ENCODE measurements at regions not wholly inside any gene's neighbourhood (a gene's known extent, or its start where the extent isn't known, plus 50 kb on each side); places are given as distances from the start of the nearest gene placed in this dataset.

GRCh38 chr15:62979252-62979651, 63.3 kb upstream of the TPM1 start:
- Mint-ChIP-seq H3K27ac (no peak overlapping the region), H3K9me3 (no peaks in the 10 kb centered on the region), H3K36me3 (ENCODE audit: low read depth) (no peaks in the 10 kb centered on the region), H3K27me3 (ENCODE audit: low read depth, poor library complexity) (no peaks in the 10 kb centered on the region), H3K4me1 (peaks cover 20% of the 10 kb centered on the region), H3K4me3 (no peak overlapping the region)
- DNase-seq, result no peak
- no peak for TF ChIP-seq CTCF (IDR thresholded peaks at IDR 0.05)

GRCh38 chr15:62981071-62981470, 61.5 kb upstream of the TPM1 start:
- TF ChIP-seq CTCF (IDR thresholded peaks at IDR 0.05), result no peak
- DNase-seq, result no peak
- Mint-ChIP-seq H3K4me1 (peaks cover 27% of the 10 kb centered on the region), H3K27me3 (ENCODE audit: low read depth, poor library complexity) (no peaks in the 10 kb centered on the region), H3K9me3 (no peaks in the 10 kb centered on the region), H3K4me3 (no peak overlapping the region), H3K27ac (no peak overlapping the region), H3K36me3 (ENCODE audit: low read depth) (no peaks in the 10 kb centered on the region)

GRCh38 chr15:62983956-62984355, 58.6 kb upstream of the TPM1 start:
- H3K4me1 Mint-ChIP-seq, result peaks cover 32% of the 10 kb centered on the region
- no peak overlapping the region for H3K4me3 Mint-ChIP-seq
- peaks cover 4% of the 10 kb centered on the region for H3K9me3 Mint-ChIP-seq
- no peaks in the 10 kb centered on the region for H3K36me3 Mint-ChIP-seq (ENCODE audit: low read depth)
- H3K27ac Mint-ChIP-seq, result no peak overlapping the region
- H3K27me3 Mint-ChIP-seq (ENCODE audit: low read depth, poor library complexity), result no peaks in the 10 kb centered on the region
- no peak for TF ChIP-seq CTCF (IDR thresholded peaks at IDR 0.05)
- DNase-seq, result no peak

DNA sequence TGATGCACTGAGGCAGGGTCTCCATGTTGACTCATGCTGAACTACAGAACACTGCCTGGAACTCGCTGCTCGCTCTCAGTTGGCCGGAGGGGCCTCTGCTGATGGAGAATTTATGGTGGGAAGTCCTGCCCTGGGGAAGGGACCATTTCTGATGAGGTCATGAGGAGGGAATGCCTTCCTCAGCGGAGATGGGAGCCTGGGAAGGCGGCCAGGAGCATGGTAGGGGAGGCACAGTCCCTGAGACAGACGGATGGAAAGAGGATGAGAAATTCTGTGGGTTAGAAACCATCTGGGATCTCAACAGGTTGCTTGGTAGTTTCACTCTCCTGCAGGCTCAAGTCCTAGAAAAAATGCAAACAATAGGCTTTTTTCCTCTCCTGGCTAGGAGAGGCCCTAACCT, 56.8 kb upstream of the TPM1 start:
- Mint-ChIP-seq H3K27ac (peak overlapping the region; percentile 52), H3K9me3 (peaks cover 4% of the 10 kb centered on the region)

DNA sequence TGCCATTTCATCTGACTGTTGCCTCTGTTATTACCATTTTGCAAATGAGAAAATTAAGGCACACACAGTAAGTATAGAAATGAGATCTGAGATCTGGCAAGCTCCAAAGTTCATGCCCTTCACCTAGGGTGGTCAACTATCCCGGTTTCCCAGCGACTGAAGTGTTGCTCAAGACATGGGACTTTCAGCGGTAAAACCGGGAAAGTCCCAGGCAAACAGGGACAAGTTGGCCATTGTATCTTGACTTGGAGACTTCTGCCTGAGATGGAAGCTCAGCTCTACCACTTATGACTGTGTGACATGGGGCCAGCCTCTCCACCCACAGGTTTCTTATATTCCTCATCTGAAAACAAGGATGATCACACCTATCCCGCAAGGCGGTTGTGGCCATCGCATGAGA, 55.6 kb upstream of the TPM1 start:
- H3K27ac Mint-ChIP-seq, result no peak overlapping the region
- TF ChIP-seq CTCF (IDR thresholded peaks at IDR 0.05), result no peak
- no peak for DNase-seq
- H3K27me3 Mint-ChIP-seq (ENCODE audit: low read depth, poor library complexity), result no peaks in the 10 kb centered on the region
- peaks cover 39% of the 10 kb centered on the region for H3K4me1 Mint-ChIP-seq
- H3K4me3 Mint-ChIP-seq, result no peak overlapping the region
- peaks cover 4% of the 10 kb centered on the region for H3K9me3 Mint-ChIP-seq
- H3K36me3 Mint-ChIP-seq (ENCODE audit: low read depth), result no peaks in the 10 kb centered on the region

More for the DNA sequence above, 56.8 kb upstream of the TPM1 start:
- no peak for DNase-seq
- Mint-ChIP-seq H3K36me3 (ENCODE audit: low read depth) (no peaks in the 10 kb centered on the region), H3K27me3 (ENCODE audit: low read depth, poor library complexity) (no peaks in the 10 kb centered on the region), H3K4me1 (peaks cover 36% of the 10 kb centered on the region), H3K4me3 (no peak overlapping the region)
- TF ChIP-seq CTCF (IDR thresholded peaks at IDR 0.05), result no peak

DNA sequence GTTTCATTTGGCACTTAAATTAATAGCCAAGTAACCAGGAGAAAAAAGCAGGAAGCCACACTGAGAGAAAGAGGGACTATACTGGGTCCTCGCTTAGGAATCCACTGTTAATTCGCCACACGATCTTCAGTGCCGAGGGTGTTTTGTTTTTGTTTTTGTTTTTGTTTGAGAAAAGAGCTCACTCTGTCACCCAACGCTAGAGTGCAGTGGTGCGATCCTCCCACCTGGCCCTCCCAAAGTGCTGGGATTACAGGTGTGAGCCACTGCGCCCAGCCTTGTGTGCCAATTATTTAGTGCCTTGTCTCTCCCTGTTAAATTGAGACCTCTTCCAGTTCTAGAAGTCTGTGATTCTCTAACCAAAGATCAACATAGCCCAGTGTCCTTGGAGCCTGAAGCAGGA, 53.8 kb upstream of the TPM1 start:
- Mint-ChIP-seq H3K4me3 (no peak overlapping the region), H3K36me3 (ENCODE audit: low read depth) (no peaks in the 10 kb centered on the region), H3K27me3 (ENCODE audit: low read depth, poor library complexity) (no peaks in the 10 kb centered on the region), H3K4me1 (peaks cover 48% of the 10 kb centered on the region), H3K9me3 (peaks cover 4% of the 10 kb centered on the region), H3K27ac (peak overlapping the region; percentile 23)
- no peak for TF ChIP-seq CTCF (IDR thresholded peaks at IDR 0.05)
- no peak for DNase-seq
